Activated CD8-positive, alpha-beta memory T cell treated with anti-CD3 and anti-CD28 coated beads for 36 hours (primary cell): ENCODE measurements at regions not wholly inside any gene's neighbourhood (a gene's known extent, or its start where the extent isn't known, plus 50 kb on each side); places are given as distances from the start of the nearest gene placed in this dataset.

Source experiments
- CTCF ChIA-PET: fragments of 350-600 bp; sonication (Branson Sonifier 250); formaldehyde crosslinking; loops from one replicate; lab custom pipeline; 2021; ENCODE audit warnings: antibody characterized with exemption; lab: Charles Lee
- POLR2A ChIA-PET: fragments of 350-600 bp; sonication (Branson Sonifier 250); formaldehyde crosslinking; loops from one replicate; lab custom pipeline; 2021; ENCODE audit warnings: antibody characterized with exemption; lab: Charles Lee

GRCh38 chr2:184524551-184525382 lies 73.6 kb upstream of the ZNF804A start:
- ChIA-PET CTCF (no interaction called here), POLR2A (no interaction called here)

DNA sequence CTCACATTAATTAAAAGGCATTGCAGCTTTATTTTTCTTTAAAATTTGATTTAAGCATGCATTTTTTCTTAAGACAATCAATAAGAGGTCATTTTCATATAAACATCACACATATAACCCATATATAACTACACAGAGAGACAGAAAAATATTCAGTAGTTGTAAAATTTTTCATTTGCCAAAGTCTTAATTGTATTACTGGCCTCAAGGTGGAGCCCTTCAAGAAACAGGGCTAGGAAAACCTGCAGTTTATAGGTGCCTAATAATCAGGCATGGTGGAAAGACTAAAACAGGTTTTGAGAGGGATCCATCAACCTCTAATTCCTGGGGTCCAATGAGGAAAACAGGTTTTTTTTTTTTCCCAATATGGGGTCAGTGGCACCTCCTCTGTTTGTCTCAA lies 71.3 kb upstream of the ZNF804A start:
- ChIA-PET CTCF (no interaction called here), POLR2A (no interaction called here)

GRCh38 chr2:184528119-184528518 lies 70.2 kb upstream of the ZNF804A start:
- POLR2A ChIA-PET = no interaction called here
- CTCF ChIA-PET = no interaction called here

- POLR2A ChIA-PET = no interaction called here
These were observed 68.1 kb upstream of the ZNF804A start for GRCh38 chr2:184530239-184530638.

DNA sequence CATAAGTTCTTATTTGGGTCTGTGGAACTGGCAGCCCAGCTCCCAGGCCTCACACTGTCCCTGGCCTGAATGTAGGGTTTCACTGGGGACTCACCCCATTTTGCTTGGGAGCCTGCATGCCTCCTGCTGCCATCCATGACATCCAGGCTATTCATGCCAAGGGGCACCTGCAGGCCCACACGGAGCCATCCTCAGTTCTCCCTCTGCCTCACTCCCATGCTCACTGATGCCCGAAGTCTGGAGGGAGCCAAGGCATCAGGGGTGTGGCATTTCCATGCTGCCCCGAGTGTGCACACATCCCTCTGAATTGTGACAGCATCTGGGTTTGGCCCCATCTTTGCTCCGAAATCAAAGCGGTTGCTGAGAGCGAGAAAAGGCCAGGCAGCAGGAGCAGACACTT lies 67.4 kb upstream of the ZNF804A start:
- POLR2A ChIA-PET = no interaction called here
- CTCF ChIA-PET = no interaction called here

More at GRCh38 chr2:184530239-184530638, 68.1 kb upstream of the ZNF804A start:
- CTCF ChIA-PET = no interaction called here

DNA sequence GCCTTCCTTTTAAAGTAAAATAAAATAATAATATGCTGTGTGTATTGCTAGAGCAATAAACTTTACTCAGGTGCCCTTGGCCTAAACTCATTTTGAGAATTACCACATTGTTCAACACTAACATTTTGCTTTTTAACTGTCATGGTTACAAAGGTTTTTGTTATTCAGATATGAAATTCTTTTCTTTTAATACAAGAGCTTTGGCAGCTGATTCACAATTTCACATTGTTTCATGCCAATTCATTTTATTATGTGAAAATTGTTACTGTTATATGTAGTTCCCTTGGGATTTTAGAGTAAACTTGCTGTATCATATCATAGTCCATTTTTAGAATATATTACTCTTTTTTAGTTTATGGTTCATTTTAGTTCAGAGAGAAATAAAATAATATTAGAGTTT lies 65.8 kb upstream of the ZNF804A start:
- ChIA-PET POLR2A (no interaction called here), CTCF (no interaction called here)

DNA sequence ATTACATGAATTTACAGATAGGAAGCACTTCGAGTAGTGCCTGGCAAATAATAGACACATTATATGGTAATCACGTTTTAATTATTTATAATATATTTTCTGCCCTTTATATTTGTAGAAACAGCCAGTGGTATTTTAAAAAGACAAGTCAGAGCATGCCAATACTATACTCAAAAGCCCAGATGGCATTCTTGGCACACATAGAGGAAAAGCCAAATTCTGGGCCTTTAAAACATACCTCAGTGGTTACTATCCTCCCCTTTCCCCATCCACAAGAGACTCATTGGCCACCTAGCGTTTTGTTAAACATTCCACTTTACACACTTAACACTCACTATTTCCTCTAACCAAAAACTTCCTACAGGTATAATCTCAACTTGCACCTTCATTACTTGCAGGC lies 63.3 kb upstream of the ZNF804A start:
- ChIA-PET POLR2A (no interaction called here), CTCF (no interaction called here)

GRCh38 chr2:184540246-184540789 lies 58.0 kb upstream of the ZNF804A start:
- ChIA-PET POLR2A (no interaction called here), CTCF (no interaction called here)

- ChIA-PET CTCF (no interaction called here), POLR2A (no interaction called here)
These were observed 56.7 kb upstream of the ZNF804A start for GRCh38 chr2:184541591-184541990.

- CTCF ChIA-PET = no interaction called here
- POLR2A ChIA-PET = no interaction called here
These were observed 54.5 kb upstream of the ZNF804A start for GRCh38 chr2:184543832-184544231.
